ENCODE measurements at regions not wholly inside any gene's neighbourhood (a gene's known extent, or its start where the extent isn't known, plus 50 kb on each side); places are given as distances from the start of the nearest gene placed in this dataset.

- no peak for TF ChIP-seq POLR2A (IDR thresholded peaks at IDR 0.05)
- no peak for TF ChIP-seq CTCF (IDR thresholded peaks at IDR 0.05)
Measured at GRCh38 chr5:57776035-57776434, 293.4 kb upstream of the ACTBL2 start.

All from lower leg skin (tissue), 3 donors.